Stimulated activated CD8-positive, alpha-beta memory T cell treated with anti-CD3 and anti-CD28 coated beads, Interleukin-15, amount 100 ng/mL, for 48 hours (primary cell): ENCODE measurements at regions not wholly inside any gene's neighbourhood (a gene's known extent, or its start where the extent isn't known, plus 50 kb on each side); places are given as distances from the start of the nearest gene placed in this dataset.

ENCODE experiments used
- DNase-seq, 2 donors: peaks; one replicate each; pipeline ENCODE4 v3.0.0-alpha.2; 2020; ENCODE audit warnings: low read depth in 2 of 2

GRCh38 chr14:89629383-89629782 is 212.3 kb upstream of the FOXN3 start:
- DNase-seq = no peak

DNA sequence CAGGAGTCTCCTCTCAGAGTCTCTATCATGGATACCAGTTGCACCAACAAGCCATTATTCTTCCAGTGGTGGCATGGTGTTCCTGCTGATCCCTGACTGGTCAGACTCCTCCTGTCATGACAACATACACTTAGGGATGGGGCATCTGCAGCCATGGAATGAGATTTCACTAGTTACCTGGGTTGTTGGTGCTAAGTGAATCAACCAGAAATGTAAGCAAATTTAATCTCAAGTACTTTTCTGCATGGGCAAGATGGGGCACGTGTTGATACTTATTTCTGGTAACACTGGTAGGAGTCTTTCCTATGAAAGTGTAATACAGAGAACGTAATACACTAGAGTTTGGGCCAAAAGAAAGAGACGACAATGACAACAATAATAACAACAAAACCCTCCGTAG is 211.5 kb upstream of the FOXN3 start:
- no peak for DNase-seq

- DNase-seq = no peak
Measured at GRCh38 chr14:89626233-89626806, 209.3 kb upstream of the FOXN3 start.

DNA sequence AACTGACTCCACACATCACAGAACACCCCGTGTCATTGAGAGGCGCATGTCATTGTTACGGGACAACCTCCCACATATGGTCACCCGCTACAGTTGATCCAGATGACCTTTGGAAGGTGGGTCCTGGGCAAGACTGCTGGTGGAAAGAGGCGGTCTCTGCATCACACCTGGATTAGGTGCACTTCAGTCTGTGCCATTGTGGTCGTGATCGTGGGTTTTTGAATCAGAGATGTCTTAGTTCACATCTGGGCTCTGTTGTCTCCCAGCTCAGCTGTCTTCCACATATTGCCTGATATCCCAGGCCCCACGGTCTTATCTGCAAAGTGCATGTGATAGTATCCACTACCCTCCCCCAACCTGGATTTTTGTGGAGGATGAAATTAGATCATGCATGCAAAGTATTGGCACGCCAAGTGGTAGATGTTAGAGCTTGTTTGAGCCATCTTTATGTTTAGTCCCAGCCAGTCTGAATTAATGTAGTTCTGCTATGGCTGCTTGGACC is 208.7 kb upstream of the FOXN3 start:
- no peak for DNase-seq

DNA sequence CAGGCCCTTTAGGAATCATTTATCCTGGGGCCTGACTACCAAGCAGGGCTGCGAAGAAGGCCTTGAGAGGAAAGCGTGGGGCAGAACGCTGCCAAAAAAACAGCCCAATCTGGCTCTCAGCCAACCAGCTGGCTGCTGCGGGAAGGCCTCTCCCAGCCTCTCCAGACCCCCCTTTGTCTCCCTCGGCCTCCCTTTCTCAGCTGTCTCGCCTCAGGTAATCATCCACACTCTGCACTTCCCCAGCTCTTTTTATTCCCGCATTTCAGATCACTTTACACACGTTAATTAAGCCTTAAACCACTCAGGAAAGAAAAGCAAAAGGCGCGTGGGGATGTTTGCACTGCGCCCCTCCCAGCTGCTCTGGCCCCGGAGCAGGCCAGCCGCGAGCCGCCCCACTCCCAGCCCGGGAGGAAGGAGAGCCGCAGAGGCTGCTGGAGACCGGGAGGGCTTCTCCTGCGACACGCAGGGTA is 208.2 kb upstream of the FOXN3 start:
- DNase-seq = no peak

- DNase-seq = no peak
Measured at GRCh38 chr14:89624500-89625156, 207.6 kb upstream of the FOXN3 start.

DNA sequence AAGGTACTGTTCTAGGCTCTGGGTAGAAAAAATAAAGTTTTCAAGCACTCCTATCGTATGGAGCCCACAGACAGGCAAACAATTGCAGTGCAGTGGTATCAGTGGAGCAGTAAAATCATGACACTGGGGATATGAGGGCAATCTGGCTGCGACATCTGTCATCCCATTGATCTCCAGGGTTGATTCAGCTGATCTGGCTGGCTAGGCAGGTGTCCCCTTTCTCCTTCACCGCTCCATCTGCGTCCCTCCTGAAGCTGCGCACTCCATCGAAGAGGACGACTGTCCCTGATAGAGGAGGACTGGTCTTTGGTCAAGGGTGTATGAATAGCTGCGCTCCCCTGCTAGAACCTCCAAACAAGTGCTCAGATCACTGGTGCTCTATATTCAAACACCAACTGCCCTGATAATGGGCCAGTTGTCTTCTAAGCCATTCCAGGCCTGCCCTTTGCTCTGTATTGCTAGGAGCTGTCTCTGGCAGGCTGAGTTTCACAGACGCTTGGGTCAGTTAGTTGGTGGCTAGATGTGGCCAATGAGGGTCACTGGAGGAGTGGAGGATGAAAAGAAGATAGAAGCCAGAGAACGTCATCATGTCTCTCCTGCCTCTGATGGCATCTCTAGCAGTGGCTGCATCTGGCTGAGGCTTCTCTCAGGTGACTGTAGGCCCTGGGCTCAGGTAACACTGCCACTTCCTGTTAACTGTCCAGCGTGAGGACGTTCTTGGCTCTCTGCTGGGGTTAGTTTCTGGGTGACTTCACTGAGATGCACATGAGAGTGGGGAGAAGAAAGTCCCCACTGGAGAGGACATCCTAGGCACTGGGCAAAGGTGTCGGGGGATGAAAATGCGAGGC is 205.0 kb upstream of the FOXN3 start:
- no peak for DNase-seq

DNA sequence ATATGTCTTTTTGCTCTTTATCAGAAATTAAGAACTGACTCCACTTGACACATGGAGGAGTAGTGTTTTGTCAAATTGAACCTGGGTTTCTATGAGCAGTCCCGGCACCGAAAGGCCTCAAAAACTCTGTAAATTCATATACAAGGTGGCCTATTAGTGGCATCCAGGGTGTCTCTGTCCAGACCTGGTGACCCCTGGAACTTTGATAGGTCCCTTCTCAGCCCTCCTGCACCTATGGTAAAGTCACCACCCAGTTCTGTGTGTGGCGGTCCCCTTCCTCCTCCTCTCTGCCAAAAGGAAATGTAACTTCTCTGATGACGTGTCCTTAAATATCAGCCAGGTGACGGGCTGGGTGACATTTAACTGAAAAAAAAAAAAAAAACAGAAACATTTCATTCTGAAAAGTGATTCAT is 204.0 kb upstream of the FOXN3 start:
- peak in 1 of 2 donors; percentile 51 for DNase-seq

GRCh38 chr14:89620436-89620835 is 203.4 kb upstream of the FOXN3 start:
- no peak for DNase-seq

DNA sequence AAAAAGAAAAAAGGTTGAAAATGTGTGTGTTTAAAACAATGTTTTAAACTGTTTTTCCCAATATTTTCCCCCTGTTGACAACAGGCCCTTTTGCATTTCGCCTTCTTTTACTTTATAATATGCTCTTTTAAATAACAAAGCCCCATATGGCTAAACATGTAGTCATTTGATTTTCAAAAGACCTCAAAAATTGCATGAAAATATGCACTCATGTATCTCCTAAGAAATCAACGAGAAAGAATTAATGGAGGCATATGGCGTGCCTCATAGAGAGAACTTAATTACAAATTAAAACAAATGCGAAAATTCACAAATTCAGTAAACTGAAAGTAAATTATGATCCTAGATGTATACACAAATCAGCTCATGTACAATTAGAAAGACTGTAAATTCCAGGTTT is 202.6 kb upstream of the FOXN3 start:
- no peak for DNase-seq

- peak; percentile 54 to 64 for DNase-seq
Measured at GRCh38 chr14:89618811-89619551, 201.9 kb upstream of the FOXN3 start.

DNA sequence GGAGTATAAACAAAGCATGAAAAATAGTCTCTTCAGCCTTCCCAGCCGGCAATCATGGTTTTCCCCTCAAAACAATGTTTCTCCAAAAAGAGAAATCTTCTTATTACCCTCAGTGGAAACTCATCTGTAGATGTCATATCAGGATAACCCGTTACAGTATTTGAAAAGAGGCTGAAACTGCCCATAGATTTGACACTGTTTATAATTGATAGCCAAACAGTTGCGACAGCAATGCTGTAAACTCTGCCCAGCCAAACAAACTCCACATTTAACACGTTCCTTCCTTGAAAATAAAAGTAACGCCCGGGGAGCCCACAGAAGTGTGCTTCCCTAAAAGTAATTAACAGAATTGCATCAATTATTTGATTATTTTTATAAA is 201.3 kb upstream of the FOXN3 start:
- DNase-seq = no peak

DNA sequence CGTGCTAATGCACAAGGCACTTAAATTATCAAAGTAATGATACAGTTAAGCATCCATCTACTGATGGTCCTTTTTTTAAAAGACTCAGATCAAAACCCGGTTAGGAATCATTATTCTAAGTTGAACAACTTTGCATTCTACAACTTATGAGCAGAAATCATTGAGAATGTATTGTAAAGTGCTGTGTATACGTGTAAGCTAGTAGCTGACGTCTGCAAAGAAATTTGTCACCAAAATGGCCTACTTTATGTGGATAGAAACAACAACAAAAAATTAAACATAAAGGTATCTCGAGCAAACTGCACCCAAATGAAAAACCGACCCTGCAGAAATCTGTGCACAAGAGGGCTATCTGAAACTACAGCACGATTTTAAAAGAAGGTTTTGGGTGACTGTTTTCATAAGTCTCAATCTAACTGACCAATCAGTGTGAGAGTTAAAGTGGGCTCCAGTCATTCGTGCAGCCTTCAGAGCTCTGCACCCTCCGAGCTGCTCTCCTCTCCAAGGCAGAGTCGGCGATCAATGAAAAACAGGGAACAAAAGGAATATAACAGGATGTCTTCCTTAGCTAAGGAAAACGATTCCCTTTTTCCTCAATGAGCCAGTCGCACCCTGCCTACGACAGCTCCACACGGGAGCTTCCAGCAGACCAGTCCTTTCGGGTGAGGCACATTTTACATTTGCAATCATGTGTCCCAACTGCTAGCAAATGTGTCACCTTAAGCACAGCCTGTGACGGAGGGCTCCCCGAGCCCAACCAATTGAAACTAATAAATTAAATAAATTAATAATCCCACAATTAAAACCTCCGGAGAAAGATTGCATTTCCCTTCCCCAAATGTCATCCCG is 200.7 kb upstream of the FOXN3 start:
- no peak for DNase-seq

- DNase-seq = no peak
Measured at GRCh38 chr14:89616852-89617341, 199.9 kb upstream of the FOXN3 start.

- DNase-seq = no peak
Measured at GRCh38 chr14:89616425-89616824, 199.4 kb upstream of the FOXN3 start.

GRCh38 chr14:89615421-89615820 is 198.4 kb upstream of the FOXN3 start:
- DNase-seq = no peak

DNA sequence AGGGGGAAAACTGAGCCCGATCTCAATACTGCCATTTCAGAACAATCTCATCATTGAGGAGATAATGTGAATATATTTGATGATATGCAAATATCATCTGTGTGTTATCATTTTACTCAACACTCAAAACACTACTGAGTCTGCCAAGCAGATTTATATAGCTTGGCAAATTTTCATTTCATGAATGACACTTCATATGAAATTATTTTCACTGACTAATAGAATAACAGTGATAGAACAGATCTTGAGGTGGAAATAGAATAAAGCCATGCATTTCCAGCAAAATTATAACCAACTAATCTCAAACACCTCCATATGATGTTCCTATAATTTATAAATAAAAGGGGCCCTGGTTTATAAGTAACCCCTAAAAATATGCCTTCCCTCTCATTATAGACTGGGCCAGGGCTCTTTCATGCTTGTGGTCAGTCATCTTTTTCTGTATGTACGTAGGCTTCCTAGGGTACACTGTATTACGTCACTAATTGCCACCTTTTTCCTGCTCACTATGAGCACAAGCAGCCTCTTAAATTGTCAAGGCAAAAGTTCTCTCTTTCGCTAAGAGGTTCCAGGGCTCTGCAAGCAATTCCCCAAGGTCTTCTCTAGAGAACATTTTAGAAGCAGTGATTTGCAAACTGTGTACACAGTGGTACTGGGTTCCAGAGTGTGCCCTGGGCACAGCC is 197.1 kb upstream of the FOXN3 start:
- DNase-seq = no peak

DNA sequence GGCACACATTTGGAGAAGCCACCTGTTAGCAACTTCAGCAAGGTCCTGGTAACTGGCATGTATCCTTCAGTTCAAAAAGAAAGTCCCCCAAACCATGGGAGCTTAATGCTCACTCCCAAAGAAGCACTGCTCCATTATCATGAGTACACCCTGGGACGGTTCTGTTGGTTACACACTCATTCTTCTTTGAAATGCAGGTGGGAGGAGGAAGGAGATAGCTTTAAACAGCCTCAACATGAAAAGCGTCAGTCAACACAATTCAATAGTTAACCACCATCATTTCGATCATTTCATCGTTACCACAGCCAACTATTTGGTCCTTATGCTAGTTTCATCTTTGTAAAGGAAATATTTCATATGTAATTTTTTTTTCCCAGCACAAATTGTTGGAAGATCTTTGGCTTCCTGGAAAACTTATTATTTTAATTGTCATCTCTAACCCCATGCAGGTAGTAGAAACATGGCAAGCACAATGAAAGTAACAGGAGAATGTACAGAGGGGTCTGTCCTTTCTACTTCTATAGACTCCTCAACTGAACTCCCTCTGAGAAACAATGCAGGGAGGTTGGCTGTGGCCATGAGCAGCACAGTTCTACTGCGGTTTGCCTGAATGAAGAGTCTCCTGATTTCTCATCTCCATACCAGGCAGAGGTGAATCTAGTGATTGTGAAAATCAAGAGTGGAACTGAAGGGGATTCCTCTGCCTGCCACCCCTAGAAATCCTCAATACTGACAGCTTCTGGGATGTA is 196.4 kb upstream of the FOXN3 start:
- DNase-seq = peak in 1 of 2 donors; percentile 43

DNA sequence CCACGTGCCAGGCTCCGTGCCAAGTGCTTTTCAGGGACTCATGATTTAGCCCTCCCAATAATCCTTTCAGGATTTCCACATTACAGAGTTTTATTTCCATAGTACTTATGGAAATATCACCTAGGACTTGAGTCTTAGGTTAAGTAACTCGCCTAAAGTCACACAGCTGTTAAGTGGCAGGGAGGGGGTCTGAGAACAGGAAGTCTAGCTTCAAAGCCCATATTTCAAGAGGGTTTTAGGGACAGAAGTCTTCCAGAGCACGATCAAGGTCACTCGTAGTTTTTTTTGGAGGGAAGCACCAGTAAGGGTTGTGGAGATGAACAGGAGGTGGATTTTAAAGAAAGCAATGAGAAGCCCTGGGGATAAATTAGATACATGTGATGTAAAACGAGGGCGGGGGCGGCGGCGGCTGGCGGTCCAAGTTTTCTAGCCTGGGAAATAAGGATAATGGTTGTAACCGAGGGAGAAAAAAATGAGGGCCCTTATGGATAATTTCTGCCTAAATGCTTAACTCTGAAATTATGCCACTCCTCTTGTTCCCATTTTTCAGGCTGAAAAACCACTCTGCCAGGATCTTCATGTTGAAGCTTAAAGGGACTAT is 192.6 kb upstream of the FOXN3 start:
- no peak for DNase-seq
